DMS 273 (cell line): ENCODE measurements at regions not wholly inside any gene's neighbourhood (a gene's known extent, or its start where the extent isn't known, plus 50 kb on each side); places are given as distances from the start of the nearest gene placed in this dataset.
"Not testable (repeated sequence)": the region's sequence is repeated elsewhere in the genome, so short reads cannot be mapped to it uniquely, and the experiment has no call there.

Experiments used
- DNase-seq: peaks from one replicate; lab custom pipeline; 2025; ENCODE audit not compliant: unreplicated experiment; lab: John Stamatoyannopoulos, UW

DNA sequence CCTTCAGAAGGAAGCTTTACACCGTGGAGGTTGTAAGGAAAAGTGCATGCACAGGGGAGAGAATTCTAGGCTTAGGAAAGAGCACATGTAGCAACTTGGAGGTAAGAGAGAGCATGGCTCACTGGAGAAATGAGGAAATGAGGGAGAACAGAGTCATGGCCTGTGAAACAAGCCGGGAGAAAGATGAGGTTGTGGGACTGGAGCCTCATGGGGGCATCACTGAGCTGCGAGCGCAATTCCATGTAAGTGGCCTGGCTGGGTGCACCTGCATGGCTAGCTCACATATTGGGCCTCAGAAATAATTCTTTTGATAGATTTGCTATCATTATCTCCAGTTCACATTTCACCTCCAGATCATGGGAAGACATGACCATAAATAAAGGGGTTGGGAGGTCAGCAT lies 785.5 kb upstream of the RAB6C start:
- peak; percentile 41 for DNase-seq

DNA sequence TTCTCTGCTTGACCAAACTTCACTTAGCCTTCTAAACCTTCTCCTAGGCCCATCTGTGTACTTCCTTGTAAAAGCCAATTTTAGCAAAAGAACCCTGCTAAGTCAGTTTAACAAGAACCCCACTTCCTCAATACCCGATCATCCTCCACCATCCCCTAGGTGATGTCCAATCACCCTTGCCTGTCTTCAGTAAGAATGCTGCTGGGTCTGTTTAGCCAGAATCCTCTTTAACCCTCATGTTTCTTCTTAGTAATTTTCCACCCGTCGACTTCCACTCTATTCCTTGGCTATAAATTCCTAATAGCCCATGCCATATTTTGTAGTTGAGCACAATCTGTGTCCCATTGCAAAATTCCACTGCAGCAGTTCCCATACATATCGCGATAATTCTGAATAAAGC lies 780.0 kb upstream of the RAB6C start:
- DNase-seq, result no peak

DNA sequence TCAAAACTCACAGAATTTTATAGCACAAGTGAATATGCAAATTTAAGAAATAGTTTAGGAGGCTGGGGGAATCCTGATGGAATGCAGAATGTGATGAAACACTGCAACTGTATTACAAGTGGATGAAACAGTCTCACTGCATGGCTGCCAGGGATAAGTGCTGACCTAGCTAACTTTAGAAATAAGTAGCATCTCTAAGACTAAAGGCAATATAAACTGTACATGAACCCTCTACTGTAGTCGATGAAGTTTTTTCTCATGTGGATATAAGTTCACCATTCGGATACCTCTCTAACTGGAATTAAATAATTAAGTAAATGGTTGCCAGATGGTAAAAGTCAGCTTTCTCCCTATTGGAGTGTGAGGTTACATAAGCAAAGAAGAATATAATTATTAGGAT lies 777.8 kb upstream of the RAB6C start:
- DNase-seq, result peak; percentile 21

DNA sequence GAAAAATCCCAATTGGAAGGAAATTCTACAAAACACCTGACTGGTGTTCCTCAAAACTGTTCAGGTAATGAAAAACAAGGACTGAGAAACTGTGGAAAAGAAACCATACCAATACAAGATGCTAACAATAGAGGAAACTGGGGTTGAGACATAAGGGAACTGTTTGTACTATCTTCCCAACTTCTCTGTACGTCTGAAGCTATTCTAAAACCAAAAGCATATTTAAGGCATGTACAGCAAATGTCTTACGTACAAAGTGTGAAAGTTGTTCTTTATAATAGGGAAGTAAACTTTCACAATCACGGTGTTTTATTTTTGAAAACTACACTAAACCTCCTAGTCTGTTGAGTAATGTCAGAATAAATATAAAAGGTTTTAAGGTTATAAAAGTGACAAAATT lies 776.1 kb upstream of the RAB6C start:
- no peak for DNase-seq

DNA sequence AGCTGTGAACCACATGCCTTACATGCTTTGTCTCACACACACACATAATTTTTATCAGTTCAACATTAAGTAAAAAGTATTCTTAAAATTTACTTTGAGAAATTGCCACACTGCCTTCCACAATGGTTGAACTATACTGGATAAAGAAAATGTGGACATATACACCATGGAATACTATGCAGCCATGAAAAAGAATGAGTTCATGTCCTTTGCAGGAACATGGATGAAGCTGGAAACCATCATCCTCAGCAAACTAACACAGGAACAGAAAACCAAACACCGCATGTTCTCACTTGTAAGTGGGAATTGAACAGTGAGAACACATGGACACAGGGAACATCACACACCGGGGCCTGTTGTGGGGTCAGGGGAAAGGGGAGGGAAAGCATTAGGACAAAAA lies 774.9 kb upstream of the RAB6C start:
- not testable (repeated sequence) for DNase-seq

DNA sequence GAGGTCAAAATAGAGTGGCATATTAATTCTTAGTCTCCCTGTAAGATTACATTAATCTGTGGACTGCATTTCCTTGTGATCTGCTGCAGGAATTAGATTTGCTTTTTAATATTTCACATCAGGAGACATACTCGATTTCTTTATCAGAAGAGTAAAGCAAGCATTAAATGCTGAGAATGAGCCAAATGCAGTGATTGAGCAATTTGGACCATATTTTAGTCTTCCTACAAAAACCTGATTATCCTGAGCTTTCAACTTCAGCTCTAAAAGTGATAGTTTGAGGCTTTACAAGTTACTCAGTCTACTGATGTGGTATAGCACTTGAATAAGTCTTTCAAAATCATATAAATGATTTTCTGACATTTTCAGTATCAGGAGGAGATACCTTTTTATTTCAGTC lies 774.3 kb upstream of the RAB6C start:
- DNase-seq, result no peak

DNA sequence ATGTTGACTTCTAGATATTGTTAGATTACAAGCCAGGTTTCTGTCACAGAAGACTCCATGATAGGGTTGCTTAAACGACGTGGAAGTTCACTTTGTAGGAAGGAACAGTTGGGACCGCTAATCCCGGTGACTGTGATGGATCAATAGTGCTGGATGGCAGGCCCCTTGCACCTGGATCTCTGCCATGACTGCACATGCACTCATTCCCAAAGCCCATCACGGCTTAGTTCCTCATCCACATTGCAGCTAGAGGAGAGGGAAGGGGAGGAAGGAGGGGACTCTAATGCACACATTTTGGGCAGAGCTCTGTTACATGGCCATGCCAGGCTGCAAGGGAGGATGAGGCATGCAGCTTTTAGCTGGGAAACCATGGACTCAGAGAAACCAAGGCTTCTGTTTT lies 773.7 kb upstream of the RAB6C start:
- no peak for DNase-seq

DNA sequence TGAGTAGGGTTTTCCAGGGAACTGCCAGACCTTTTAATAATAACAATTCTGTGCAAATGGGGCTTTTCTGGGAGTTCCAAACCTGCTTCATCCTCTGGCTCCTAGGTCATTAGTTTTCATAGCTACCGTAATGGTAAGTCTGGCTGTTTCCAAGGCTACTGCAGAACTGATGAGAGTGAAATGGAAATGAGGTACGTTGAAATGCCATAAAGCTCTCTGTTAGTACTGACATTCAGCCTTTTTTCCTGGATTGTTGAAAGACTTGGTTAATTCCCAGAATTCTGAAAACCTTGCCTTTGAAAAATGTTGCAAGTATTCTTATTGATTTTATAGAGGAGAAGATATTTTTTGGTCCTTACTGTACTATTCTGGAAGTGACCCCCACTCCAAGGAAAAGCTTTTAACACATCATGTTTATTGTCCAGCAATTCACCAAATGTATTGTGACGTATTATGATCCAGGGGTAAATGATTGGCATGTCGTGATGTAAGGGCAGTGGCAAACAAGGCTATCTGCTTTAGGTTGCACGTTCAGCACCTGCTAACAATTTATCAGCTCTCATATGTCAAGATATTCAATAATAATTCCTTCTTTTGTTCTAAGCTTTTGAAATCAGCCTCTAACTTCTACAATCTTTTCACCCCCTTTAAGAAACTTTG lies 767.0 kb upstream of the RAB6C start:
- DNase-seq, result no peak

DNA sequence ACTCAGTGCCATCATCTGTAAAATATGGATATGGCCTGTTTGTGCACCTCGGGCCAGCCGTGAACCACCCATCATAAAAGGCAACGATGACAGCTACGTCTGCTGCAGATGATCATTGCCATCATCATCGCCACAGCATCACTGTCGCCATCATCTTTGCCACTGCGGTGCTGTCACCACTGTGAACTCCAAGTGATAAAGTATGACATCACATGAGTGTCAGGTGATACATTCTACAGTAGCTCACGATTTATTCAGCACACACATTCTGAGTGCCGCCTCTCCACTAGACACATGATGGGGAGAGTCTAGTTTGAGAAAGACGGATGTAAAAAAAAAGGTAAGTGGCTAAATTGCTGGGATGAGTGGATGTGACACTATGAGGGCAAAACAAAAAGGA lies 755.4 kb upstream of the RAB6C start:
- no peak for DNase-seq

DNA sequence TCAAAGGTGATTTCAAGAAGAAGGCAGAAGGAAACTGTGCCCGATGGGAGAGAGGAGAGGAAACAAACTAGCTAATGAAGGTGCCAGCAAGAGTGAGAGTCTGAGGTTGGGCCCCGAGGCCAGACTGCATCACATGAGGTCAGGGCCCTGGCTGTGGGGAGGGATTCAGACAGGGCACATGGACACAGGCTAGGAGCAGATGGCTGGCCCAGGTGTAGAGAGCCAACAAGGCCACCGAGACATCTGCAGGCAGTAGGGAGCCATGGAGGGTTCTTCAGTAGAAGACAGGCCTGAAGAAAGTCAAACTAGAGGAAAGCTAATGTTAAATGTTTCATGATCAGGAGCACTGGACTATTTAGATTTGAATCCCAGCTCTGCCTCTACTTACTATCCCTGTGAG lies 755.0 kb upstream of the RAB6C start:
- no peak for DNase-seq

DNA sequence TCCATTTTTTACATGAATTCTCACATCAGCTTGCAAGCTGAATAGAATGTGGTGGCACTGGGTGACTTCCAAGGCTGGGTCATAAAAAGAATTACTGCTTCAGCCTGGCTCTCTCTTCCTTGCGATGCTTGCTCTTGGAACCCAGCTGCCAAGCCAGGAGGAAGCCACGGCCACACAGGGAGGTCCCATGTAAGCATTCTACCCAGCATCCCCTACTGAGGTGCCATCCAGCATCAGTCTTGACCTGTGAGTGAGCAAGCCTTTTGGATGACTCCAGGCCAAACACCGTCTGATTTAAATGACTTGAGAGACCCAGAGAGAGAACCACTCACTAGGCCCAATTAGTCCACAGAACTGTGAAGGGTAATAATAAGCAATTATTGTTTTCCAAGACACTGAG lies 750.3 kb upstream of the RAB6C start:
- DNase-seq, result no peak

DNA sequence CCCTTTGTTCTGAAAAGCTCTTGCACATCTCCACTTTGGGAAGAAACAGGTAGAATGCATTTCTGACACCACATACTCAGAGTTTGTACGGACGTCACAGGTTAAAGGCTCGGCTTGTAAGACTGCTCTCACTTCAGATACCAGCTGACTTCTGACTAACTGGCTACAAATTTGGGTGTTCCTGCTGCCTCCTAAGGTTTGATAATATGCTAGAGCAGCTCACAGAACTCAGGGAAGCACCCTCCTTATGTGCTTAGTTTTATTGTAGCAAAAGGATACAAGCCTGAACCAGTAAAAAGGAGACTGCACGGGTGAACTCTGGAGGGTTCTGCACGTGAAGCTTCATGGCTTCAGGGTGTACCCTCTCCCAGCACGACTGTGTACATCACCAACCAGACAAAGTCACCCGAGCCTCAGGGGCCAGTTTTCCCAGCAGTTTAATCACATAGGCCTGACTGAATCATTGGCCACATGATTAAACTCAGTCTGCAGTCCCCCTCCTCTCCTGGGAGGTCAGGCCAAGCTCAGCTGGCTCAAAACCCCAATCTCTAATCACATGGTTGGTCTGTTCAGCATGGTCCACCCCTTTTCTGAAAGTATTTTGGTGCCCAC lies 749.5 kb upstream of the RAB6C start:
- DNase-seq, result no peak

DNA sequence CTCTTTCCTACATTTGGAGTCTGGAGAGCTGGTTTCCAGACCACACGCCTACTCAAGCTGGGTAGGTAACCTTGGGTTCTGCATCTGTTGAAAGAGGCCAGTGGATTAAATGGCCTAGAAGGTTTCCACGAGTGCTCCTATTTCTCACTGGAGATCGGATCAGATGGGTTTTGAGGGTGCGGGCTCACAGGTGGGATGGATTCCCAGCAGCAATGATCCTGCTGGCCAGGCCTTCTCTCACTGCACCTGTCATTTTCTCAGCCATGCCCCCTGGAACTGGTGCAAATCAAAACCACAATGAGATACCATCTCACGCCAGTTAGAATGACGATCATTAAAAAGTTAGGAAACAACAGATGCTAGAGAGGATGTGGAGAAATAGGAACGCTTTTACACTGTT lies 747.5 kb upstream of the RAB6C start:
- peak; percentile 8 for DNase-seq

DNA sequence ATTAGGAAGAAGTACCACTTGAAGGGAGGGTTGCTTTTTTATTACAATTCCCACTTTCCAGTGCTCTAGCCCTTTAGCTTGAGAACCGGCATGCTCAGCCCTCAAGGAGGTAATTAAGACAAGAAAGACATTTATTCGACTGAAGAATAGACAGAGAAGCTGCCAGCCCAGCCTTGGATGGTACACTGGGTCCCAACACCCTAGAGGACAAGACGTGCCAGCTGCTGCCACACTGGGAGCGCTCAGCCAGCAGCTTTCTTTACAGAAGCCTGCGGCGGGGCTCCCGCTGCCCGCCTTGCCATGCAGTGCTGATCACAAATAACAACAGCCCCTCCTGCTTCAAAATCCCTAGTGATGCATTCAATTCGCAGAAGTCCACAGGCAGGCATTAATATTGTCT lies 746.3 kb upstream of the RAB6C start:
- DNase-seq, result no peak

DNA sequence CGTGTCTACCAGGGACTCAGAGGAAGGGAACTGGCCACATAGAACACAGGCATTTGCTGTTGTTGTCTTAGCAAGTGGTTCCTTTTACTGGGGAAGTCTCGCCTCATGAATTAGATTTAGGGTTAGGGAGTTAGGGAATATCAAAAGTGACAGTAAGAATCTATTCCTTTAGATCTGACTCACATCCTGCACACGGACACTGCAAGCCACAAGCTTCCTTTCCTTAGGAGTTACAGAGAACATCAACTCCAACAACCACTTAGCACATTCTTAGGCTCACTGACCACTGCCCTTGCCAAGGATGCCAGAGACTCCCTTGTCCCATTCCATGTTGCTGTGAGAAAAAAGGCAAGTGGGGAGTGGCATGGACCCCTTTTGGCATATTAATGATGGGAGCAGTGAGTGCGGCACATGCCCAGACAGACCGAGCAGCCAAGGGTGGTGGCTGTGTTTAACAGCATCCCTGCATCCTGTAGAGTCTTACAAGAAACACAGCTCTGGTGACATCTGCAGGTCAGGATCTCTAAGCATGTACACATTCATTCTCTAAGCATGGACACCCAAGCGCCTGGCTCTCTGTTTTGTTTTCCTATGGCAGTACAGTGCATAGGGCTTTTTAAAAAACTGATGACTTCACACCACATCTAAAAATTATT lies 745.6 kb upstream of the RAB6C start:
- DNase-seq, result peak; percentile 26

DNA sequence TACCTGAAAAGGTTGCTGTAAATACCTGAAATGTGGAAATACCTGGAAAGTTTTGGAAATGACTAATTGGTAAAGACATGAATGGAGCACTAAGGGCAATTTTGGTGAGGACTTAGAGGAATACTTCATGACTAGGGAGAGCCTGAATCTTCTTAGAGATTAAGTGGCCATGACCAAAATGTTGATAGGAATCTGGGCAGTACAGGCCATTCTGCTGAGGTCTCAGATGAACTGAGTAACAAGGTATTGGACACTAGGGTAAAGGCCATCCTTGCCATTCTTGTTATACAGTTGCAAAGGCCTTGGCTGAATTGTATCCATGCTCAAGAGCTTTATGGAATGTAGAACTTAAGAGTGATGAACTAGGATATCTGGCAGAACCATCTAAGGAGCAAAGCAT lies 742.9 kb upstream of the RAB6C start:
- DNase-seq, result no peak

DNA sequence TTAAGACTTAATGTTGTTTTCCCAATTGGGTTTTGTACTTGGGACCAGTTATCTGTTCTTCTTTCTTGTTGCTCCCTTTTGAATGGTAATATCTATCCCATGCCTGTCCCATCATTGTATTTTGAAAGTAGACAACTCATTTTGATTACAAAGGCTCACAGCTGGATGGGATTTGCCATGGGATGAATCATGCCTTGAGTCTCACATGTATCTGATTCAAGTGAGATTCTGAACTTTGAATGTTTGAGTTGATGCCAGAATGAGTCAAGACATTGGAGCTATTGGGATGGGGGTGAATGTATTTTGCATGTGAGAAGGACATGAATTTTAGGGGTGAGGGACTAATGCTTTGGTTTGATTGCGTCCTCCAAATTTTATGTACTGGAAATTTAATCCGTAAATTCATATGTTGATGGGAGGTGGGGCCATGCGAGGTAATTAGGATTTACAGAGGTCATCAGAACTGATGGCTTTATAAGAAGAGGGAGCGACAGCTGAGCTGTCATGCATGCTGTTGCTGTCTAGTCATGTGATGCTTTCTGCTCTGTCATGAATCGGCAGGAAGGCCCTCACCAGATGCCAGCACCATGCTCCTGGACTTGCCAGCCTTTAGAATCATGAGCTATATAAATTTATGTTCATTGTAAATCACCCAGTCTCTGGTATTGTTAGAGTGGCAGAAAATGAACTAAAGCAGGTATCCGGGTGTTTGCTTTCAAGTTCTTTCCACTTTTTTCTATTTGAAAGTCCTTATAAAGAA lies 741.3 kb upstream of the RAB6C start:
- DNase-seq, result no peak

DNA sequence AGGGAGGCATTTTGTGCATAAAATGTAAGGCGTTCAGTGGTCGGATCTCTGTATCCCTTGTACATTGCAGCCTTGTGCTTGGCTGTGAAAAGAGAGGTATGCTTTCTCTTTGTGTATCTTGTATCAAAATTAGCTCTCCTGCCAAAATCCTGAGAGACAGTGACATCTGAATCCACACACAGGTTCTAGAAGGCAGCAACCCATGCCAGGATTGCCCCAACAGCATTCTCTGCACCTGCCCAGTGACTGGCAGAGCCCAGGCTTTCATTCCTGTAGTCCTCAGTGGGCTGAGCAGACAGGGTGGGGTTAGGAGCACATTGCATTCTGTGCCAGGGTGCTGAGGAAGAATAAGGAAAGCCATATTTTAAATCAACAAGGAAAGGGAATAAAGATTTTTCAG lies 740.3 kb upstream of the RAB6C start:
- DNase-seq, result no peak

DNA sequence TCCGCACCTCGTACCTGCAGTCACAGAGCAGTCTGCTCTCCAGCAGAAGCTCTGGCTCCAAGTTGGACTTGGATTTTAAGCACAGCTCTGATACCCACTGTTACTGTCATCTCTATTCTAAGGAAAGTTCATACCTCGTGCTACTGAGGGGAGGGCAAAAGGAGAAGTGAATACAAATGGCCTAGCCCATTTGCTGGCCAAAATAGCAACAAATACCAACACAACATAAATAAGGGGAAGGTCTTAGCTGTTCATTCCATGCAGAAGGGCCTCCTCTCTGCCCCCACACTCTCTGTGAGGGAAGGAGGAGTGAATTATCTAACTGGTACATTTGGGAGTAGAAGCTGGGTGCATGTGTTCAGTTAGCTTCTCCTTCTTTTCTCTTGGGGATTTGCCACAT lies 739.4 kb upstream of the RAB6C start:
- DNase-seq, result no peak

DNA sequence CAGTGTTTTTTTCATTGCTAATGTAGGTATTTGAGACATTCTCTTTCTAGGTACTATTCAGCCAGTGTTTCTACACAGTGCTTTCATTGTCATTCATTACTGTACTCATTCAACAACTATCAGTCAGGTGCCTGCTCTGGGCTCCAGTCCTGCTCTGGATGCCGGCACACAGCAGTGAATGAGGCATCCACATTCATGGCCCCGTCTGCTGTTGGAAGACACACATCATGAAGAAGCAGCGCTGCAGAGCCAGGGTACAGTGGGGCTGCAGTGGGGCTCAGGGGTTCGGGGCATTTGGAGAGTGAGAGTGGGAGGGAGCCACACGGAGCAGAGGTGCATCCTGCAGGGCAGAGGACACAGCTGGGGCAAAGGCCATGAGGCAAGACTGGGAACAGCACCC lies 737.2 kb upstream of the RAB6C start:
- no peak for DNase-seq

DNA sequence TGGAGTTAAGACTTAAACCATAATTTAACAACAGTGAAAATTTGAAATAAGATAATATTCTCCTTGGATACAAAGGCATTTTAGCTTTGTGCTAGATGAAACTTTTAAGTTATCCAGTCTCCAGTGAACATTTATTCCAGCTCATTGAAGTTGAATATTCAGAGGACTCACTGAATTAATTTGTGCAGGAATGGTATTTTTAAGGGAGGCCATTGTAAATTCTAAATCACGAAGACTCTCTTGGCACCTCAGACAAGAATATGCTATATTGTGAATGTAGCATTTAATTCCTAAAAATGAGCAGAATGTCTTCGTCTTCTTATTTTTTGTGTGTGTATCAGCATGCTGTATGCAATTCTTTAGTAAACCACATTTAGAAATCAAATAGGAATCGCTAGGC lies 731.7 kb upstream of the RAB6C start:
- DNase-seq, result no peak

DNA sequence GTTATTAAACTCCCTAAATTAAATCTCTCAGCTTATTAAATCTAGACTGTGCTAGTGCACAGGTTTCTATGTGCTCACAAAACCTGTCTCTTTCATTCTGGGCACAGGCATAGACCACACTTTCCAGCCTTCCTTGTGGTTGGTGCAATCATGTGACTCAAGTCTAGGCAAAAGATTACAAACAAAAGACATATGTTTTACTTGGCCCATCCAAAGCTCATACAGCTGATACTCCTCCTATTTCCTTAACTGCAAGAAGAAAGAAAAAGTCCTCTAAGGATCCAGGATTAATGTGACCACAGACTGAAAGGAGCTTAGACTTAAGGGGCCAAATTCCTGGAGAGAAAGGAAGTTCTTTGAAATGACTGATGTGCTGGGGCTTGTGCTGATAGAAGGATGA lies 731.3 kb upstream of the RAB6C start:
- DNase-seq, result no peak
